GM21381 (cell line): ENCODE measurements at regions not wholly inside any gene's neighbourhood (a gene's known extent, or its start where the extent isn't known, plus 50 kb on each side); places are given as distances from the start of the nearest gene placed in this dataset.

Experiments used
- ATAC-seq: cut with Tn5 transposase; IDR thresholded peaks from one replicate; pipeline ENCODE4 v1.9.1; 2021; ENCODE audit warnings: mild to moderate bottlenecking, moderate library complexity; ENCODE audit not compliant: unreplicated experiment

DNA sequence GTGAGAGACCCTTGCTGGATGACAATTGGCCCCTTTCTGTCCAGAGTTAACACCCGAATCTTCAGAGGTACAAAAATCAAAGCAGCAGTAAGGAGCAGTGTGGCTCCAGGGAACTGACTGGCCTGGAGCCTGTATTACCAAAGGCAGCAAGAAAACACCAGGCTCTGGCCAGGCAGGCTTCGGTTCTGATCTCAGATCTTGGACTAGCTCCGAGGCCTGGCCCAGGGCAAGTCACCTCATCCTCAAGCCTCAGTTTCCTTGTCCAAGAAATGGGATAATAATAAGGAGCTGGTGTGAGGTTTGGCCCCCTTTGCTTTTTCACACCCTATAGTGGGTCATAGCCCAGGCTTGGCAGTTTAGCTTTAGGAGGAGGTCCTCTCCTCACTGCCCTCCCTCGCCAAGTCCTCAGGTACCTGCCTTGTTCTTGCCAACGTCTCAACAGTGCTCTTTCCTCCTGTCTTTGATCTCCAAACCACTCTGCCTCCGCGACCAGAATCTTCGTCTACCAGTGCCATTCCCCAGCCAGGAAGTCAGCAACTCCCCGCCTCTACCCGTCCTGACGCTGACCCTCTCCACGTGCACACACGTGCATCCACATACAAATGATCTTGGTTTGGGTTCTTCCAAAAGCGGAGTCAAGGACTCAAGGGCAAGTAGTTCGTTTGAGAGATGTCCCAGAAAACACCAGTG is 82.6 kb upstream of the TLE3 start:
- ATAC-seq = no peak

DNA sequence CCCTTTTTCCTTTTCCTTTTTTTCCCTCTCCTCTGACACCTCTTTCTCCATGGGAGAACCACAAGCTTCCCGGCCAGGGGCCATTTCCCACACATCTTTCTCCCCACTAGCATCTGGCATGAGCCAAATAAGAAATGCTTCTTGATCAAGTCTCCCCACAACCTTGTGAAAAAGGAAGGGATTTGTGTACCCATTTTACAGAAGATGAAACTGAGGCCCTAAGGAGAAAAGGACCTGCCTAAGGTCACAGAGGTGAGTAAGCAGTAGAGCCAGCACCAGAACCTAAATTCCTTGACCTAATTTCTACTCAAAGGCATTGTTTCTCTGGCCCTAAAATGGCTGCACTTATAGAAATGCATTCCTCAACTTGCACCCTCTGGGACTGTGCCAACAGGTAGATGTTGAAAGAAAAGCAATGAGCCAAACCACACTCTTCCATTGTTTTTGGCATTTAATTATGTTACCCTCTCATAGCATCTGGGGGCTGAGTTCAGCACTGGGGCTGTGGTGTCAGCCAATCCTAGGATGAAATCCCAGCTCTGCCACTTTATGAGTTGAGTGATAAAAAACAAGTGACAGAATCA is 81.7 kb upstream of the TLE3 start:
- ATAC-seq = no peak

GRCh38 chr15:70178335-70179084 is 80.8 kb upstream of the TLE3 start:
- ATAC-seq = no peak

GRCh38 chr15:70172566-70173225 is 75.0 kb upstream of the TLE3 start:
- no peak for ATAC-seq

DNA sequence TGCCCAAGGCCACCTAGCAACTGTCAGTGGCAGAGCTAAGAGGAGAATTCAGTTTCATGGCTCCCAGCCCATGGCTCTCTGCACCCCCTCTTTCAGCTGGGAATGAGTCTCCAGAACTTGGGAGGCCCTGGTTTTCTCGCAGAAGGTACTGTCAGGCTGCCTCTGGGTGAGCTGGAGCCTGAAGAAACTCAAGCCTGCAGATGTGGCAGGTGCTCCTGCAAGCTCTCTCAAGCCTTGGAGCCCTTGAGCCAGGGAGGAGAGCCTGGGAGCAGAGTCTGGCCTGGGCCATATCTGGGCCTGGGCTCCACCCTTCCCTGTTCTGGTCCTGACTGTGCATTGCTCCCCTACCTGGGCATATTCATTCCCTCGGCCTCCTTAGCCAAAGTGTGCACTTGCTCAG is 74.4 kb upstream of the TLE3 start:
- no peak for ATAC-seq

DNA sequence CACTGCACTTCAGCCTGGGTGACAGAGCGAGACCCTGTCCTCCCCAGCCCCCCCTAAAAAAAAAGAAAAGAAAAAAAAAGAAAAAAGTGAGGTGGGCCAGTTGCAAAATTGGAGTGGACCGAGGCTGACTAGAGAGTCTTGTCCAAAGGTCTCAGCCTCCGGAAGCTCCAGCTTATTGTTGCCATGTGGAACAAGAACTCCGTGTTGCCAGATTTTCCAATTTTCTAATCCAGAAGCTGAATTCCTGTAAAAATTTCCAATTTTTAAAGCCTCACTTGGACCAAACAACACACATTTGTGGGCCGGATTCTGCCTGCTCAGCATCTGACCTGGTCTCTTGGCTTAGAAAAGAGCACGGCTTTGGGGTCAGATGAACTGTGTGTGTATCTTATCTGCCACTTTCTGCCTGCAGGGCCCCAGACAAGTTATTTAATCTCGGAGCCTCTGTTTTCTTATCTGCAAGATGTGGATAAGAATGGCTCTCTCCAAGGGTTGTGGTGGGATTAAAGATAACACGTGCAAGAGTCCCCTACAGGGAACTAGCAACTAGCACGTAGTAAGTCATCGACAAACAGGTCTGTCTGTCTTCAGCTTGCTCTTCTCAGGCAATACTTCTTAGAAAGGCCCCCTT is 73.7 kb upstream of the TLE3 start:
- ATAC-seq = no peak

DNA sequence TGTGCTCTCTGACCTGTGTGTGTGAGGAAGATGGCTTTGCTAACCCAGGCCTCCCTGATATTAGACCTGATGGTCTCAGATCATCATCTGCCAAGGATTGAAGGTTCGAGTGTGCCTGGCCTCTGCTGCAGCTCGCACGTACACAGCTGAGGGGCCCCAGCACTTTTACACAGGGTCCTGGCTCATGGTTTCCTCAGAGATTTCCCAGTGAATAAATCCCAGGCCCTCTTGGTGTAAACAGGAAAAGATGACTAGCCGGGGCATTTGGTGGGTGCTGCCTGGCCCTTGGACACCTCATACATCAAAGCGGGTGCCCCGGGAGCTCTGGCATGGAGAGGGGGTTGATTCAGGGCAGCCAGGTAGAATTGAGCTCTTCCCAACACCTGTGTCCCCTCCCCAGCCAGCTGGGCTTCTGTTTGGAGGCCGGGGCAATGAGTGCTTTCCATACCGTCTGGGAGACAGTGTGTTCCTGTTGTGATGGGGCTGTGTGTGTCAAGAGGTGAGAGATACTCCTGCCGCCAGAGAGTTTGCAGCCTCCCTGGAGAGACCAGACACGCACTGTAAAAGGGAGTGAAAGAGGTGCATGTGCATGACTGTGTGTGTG is 72.5 kb upstream of the TLE3 start:
- ATAC-seq = no peak

GRCh38 chr15:70169147-70169546 is 71.4 kb upstream of the TLE3 start:
- no peak for ATAC-seq

DNA sequence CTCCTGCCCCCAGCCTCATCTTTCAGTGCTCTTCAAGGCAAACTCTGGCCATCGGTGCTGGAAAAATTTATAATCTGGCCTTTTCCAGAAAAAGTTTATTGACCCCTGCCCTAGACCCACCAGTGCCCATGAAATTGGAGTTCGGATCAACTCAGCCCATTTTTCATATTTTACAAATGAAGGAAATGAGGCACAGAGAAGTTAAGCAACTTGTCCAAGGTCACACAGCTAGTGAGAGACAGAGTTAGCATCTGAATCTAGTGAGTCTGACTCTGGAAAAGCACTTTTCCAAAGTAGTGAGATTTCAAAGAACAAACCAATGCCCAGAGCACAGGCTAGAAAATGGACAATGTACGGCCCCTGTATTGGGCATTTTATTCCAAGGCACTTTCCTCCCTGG is 69.4 kb upstream of the TLE3 start:
- ATAC-seq = no peak

- ATAC-seq = no peak
Observed at GRCh38 chr15:70166506-70167087, 68.9 kb upstream of the TLE3 start.

DNA sequence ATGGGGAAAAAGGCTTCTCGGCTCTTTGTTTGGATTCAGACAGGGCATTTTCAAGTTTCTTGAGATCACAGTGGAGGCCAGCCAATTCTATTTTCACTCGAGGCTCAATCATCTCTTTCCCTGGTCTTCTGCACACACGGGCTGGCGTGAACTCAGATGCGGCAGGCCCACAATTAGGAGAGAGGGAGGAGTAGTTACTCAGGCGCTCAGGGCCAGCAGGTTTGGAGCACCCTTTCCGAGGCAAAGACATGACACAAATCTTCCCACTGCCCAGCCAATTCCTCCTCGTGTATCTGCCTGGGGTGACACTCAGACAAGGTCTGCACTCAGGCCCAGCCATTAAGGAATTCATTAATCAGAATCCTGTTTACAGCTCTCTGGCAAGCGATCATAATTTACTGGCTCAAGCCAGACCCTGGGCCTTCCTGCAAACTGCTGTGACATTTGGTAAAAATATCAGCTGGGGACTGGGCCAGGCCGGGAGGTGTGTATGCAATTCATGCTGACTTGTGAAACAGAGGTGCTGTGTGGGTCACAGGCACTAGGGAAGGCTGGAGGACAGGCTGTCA is 68.1 kb upstream of the TLE3 start:
- ATAC-seq = no peak

DNA sequence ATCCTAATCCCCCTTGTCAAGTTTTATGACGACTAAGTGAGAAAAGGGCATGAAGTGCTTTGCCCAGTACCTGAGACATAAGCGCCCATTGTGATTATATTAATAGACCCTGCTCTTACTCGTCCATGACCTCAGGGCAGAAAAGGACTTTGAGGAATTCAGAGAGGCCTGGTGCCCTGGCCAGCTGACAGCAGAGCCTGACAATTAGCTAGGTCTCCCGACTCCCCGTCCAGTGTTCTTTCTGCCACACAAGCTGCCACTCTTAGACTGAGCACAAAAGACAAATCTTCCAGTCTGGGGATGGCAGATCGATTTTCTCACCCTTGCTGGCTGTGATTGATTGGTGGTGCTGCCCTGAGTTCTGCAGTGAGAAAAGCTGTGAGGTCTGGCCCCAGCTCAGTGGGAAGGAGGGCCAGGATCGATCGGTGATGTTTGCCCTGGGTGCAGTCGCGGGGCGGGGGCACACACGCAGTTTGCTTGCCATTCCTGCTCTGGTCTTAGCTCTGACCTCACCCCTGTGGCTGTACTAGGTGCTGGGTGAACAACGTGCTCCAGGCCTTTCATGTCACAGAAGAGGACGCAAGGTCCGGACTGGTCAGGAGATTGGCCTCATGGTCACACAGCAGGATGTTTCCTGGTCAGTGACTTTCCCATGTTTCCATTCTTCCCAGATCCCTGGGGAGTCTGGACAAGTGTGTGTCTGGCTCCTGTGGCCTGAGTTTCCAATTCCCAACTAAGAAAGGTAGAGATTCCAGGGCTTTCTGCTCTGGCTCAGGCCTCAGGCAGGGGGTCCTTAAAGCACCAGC is 67.4 kb upstream of the TLE3 start:
- ATAC-seq = no peak

DNA sequence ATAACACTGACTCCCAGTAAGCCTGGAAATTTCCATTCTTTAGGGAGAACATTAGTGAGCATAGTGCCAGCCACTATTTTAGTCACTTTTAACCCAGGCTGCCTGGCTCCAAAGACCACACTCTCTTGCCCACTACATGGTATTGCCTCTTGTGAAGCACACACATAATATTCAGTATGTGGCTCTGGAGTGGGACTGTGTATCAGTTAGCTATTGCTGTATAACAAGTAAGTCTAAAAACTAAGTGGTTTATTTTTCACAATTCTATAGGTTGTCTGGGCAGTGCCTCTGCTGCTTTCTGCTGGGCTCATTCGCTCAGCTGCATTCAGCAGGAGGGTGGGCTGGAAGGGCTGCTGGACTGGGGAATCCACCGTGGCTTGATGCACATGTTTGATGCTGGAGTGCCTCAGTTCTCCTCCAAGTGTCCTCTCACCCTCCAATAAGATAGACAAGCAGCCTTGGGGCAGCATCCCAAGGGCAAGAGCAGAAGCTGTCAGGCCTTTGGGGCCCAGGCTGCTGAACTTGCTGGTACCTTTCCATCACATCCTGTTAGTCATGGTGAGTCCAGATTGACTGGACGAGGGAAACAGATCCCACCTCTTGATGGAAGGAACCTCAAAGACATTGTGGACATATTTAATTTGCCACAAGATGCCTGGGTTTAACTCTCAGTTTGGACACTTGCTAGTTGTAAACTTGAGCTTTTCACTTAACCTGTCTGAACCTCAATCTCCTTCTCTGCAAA is 66.6 kb upstream of the TLE3 start:
- no peak for ATAC-seq

- no peak for ATAC-seq
Observed at GRCh38 chr15:70160803-70161565, 63.3 kb upstream of the TLE3 start.

- ATAC-seq = no peak
Observed at GRCh38 chr15:70160267-70160666, 62.5 kb upstream of the TLE3 start.

DNA sequence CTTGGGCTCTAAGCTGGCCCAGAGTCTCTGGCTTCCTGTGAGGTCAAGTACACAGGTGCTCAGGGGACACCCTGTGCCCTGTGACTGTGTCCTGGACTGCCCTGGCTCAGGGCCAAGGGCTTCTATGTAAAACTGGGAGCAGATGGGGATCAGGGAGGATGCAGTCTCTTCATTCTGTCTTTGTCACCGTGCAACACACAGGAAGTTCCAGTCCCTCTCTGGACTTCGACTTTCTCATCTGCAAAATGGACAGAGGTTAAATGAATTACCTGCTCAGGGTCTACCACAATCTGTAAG is 61.9 kb upstream of the TLE3 start:
- no peak for ATAC-seq

DNA sequence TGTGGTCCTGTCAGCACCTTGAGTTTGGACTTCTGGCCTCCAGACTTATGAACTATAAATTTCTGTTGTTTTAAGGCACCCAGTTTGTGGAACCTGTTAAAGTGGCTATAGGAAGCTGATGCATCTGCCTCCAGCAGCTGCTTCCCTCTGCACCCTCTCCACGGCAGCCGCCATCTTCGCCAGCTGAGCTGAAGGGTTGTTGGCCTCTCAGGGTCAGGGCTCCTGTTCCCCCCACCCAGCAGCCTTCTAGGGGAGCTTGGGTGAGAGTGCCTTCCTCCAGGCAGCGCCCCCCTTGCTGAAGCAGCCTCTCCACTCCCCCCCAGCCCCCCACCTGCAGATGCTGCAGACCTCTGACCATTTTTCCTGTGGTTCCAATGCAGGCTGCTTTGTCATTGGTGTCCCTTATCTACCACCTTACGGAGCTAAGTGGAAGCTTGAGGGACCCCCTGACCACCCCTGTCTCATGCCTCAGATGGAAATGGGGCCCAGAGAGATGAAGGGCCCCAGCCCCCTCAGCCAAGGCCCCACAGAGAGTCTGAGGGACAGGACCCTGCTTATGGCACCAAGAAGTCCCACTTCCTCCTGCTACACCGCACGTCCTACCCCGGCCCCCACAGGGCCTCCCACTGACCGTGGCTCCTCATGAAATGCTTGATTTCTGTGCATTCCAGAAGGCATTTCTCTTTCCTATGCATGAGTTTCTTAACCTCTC is 61.4 kb upstream of the TLE3 start:
- no peak for ATAC-seq
